ENCODE measurements at regions not wholly inside any gene's neighbourhood (a gene's known extent, or its start where the extent isn't known, plus 50 kb on each side); places are given as distances from the start of the nearest gene placed in this dataset.

- TF ChIP-seq CTCF (IDR thresholded peaks at IDR 0.05) (no peak), POLR2A (IDR thresholded peaks at IDR 0.05) (no peak)
Observed at GRCh38 chr6:27168586-27169443, 78.7 kb upstream of the PRSS16 start.

Data from uterus (tissue), 2 donors.